MCF 10A (cell line): ENCODE measurements at regions not wholly inside any gene's neighbourhood (a gene's known extent, or its start where the extent isn't known, plus 50 kb on each side); places are given as distances from the start of the nearest gene placed in this dataset.
A peak's percentile ranks its signal among the peaks of the same experiment; 100 is the strongest.

Experiments
- BruUV-seq: library from RNA; stranded (reverse); fragments of 400-500 nt; replicated peaks from 2 replicates; lab custom pipeline; 2021; lab: Mats Ljungman, UMichigan
- CTCF ChIA-PET: fragments of 300-600 bp; sonication (Branson Sonifier 250); formaldehyde crosslinking; extraction: SDS; loops from one replicate; lab custom pipeline; 2021; ENCODE audit warnings: antibody characterized with exemption, inconsistent platforms; lab: Yijun Ruan, JAX
- POLR2A ChIA-PET: fragments of 300-600, 350-650 bp; sonication (Branson Sonifier 250); formaldehyde crosslinking; extraction: SDS; loops from one replicate; lab custom pipeline; 2020; ENCODE audit warnings: antibody characterized with exemption, inconsistent platforms; lab: Yijun Ruan, JAX
- DNase-seq: peaks from one replicate; pipeline ENCODE4 v3.0.0-alpha.2; 2018; ENCODE audit not compliant: unreplicated experiment
- H3K27ac Mint-ChIP-seq: one replicate; pipeline ENCODE4 v1.8.0; 2022; ENCODE audit warnings: mild to moderate bottlenecking, low read depth, mixed read lengths; ENCODE audit not compliant: unreplicated experiment
- H3K27me3 Mint-ChIP-seq: one replicate; pipeline ENCODE4 v1.8.0; 2022; ENCODE audit warnings: mixed read lengths; ENCODE audit not compliant: insufficient read depth, unreplicated experiment
- H3K36me3 Mint-ChIP-seq: one replicate; pipeline ENCODE4 v1.8.0; 2022; ENCODE audit warnings: mild to moderate bottlenecking, moderate library complexity, mixed read lengths; ENCODE audit not compliant: insufficient read depth, unreplicated experiment
- H3K4me1 Mint-ChIP-seq: one replicate; pipeline ENCODE4 v1.8.0; 2022; ENCODE audit warnings: mixed read lengths; ENCODE audit not compliant: insufficient read depth, unreplicated experiment
- H3K4me3 Mint-ChIP-seq: one replicate; pipeline ENCODE4 v1.8.0; 2022; ENCODE audit warnings: mild to moderate bottlenecking, moderate library complexity, mixed read lengths; ENCODE audit not compliant: unreplicated experiment
- H3K9me3 Mint-ChIP-seq: one replicate; pipeline ENCODE4 v1.8.0; 2022; ENCODE audit warnings: mixed read lengths; ENCODE audit not compliant: unreplicated experiment
- intact Hi-C: fragments of 100-400 bp; cut with micrococcal nuclease; formaldehyde crosslinking; loops from 2 replicates; pipeline ENCODE4 v1.14.1; 2022
- TF ChIP-seq, protein P1 (sequence below): fragments of 200-600 bp; IDR thresholded peaks from one replicate; pipeline ENCODE4 v1.8.0; 2022; ENCODE audit warnings: antibody characterized with exemption, mild to moderate bottlenecking; ENCODE audit not compliant: unreplicated experiment

- no TSS peak for BruUV-seq
- ChIA-PET CTCF (interaction anchor here (0.8 to 1.2 kb wide), 6 partner anchors 190 to 602 kb away, joined by 3 to 4 read pairs (median 3); no protein-coding TSS in a partner anchor), POLR2A (interaction anchor here (1.6 kb wide), 1 partner anchor 366 kb away, joined by 3 read pairs; no protein-coding TSS in a partner anchor)
- Mint-ChIP-seq H3K4me3 (no peak overlapping the region), H3K27me3 (peaks cover 56% of the 10 kb centered on the region), H3K36me3 (no peaks in the 10 kb centered on the region), H3K27ac (no peak overlapping the region), H3K4me1 (no peaks in the 10 kb centered on the region), H3K9me3 (no peaks in the 10 kb centered on the region)
- TF ChIP-seq, protein P1, sequence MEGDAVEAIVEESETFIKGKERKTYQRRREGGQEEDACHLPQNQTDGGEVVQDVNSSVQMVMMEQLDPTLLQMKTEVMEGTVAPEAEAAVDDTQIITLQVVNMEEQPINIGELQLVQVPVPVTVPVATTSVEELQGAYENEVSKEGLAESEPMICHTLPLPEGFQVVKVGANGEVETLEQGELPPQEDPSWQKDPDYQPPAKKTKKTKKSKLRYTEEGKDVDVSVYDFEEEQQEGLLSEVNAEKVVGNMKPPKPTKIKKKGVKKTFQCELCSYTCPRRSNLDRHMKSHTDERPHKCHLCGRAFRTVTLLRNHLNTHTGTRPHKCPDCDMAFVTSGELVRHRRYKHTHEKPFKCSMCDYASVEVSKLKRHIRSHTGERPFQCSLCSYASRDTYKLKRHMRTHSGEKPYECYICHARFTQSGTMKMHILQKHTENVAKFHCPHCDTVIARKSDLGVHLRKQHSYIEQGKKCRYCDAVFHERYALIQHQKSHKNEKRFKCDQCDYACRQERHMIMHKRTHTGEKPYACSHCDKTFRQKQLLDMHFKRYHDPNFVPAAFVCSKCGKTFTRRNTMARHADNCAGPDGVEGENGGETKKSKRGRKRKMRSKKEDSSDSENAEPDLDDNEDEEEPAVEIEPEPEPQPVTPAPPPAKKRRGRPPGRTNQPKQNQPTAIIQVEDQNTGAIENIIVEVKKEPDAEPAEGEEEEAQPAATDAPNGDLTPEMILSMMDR, result no peak
- intact Hi-C loops, result loop anchor here (10.0 kb wide), 1 partner anchor 570 kb away; no protein-coding TSS in a partner anchor
- no peak for DNase-seq
Measured at GRCh38 chr1:29514361-29515169, 278.2 kb downstream of the PTPRU start.

GRCh38 chr1:29513357-29513756 is 277.0 kb downstream of the PTPRU start:
- no TSS peak for BruUV-seq
- CTCF ChIA-PET, result interaction anchor here (0.8 to 1.2 kb wide), 3 partner anchors 195 to 335 kb away, joined by 3 to 4 read pairs (median 3); no protein-coding TSS in a partner anchor

GRCh38 chr1:29511436-29511835 is 275.1 kb downstream of the PTPRU start:
- Mint-ChIP-seq H3K36me3 (no peaks in the 10 kb centered on the region), H3K27me3 (peaks cover 74% of the 10 kb centered on the region), H3K27ac (no peak overlapping the region), H3K4me1 (no peaks in the 10 kb centered on the region), H3K4me3 (no peak overlapping the region), H3K9me3 (no peaks in the 10 kb centered on the region)
- TF ChIP-seq, protein P1, result no peak
- intact Hi-C loops, result loop anchor here (10.0 kb wide), 1 partner anchor 573 kb away; no protein-coding TSS in a partner anchor
- DNase-seq, result no peak
- ChIA-PET CTCF (interaction anchor here (0.7 kb wide), 1 partner anchor 677 kb away, joined by 3 read pairs; no protein-coding TSS in a partner anchor), POLR2A (interaction anchor here (0.6 kb wide), 1 partner anchor 379 kb away, joined by 3 read pairs; no protein-coding TSS in a partner anchor)
- BruUV-seq, result no TSS peak

More at GRCh38 chr1:29513357-29513756, 277.0 kb downstream of the PTPRU start:
- Mint-ChIP-seq H3K4me1 (no peaks in the 10 kb centered on the region), H3K27me3 (peaks cover 57% of the 10 kb centered on the region), H3K9me3 (no peaks in the 10 kb centered on the region), H3K4me3 (no peak overlapping the region), H3K27ac (no peak overlapping the region), H3K36me3 (no peaks in the 10 kb centered on the region)
- TF ChIP-seq, protein P1, result peak; percentile 86
- intact Hi-C loops, result loop anchor here (1.0 to 10.0 kb wide), 10 partner anchors 135 to 1195 kb away; no protein-coding TSS in a partner anchor
- peak; percentile 78 for DNase-seq
- POLR2A ChIA-PET, result no interaction called here

GRCh38 chr1:29508458-29509107 is 272.3 kb downstream of the PTPRU start:
- POLR2A ChIA-PET, result interaction anchor here (0.6 kb wide), 1 partner anchor 56 kb away, joined by 3 read pairs; no protein-coding TSS in a partner anchor
- CTCF ChIA-PET, result no interaction called here
- H3K9me3 Mint-ChIP-seq, result no peaks in the 10 kb centered on the region
- BruUV-seq, result no TSS peak
- intact Hi-C loops, result no loop called here
- TF ChIP-seq, protein P1, result no peak
- peaks cover 78% of the 10 kb centered on the region for H3K27me3 Mint-ChIP-seq
- no peak for DNase-seq
- H3K27ac Mint-ChIP-seq, result no peak overlapping the region
- H3K4me1 Mint-ChIP-seq, result no peaks in the 10 kb centered on the region
- no peak overlapping the region for H3K4me3 Mint-ChIP-seq
- H3K36me3 Mint-ChIP-seq, result no peaks in the 10 kb centered on the region
